AG04449 (cell line): ENCODE measurements at regions not wholly inside any gene's neighbourhood (a gene's known extent, or its start where the extent isn't known, plus 50 kb on each side); places are given as distances from the start of the nearest gene placed in this dataset.

Source experiments
- CTCF ChIA-PET: fragments of 350-600 bp; formaldehyde crosslinking; extraction: SDS; loops from one replicate; lab custom pipeline; 2021; ENCODE audit warnings: antibody characterized with exemption; lab: Yijun Ruan, JAX
- POLR2A ChIA-PET: fragments of 400-600, 350-600 bp; formaldehyde crosslinking; extraction: SDS; loops from one replicate; lab custom pipeline; 2020; ENCODE audit warnings: antibody characterized with exemption, inconsistent platforms; lab: Yijun Ruan, JAX
- DNase-seq: peaks from one replicate; pipeline ENCODE4 v3.0.0-alpha.2; 2010; ENCODE audit warnings: low read depth, low spot score
- H3K4me3 ChIP-seq: 2 replicates; pipeline ENCODE4 v1.5.1; 2011; ENCODE audit warnings: low read depth, mild to moderate bottlenecking, control low read depth, low read length
- TF ChIP-seq, protein P1 (sequence below): IDR thresholded peaks from one replicate; pipeline ENCODE4 v1.5.1; 2011; ENCODE audit warnings: mild to moderate bottlenecking, moderate library complexity, low read length, control low read depth, inconsistent platforms; ENCODE audit not compliant: insufficient read depth; ENCODE audit errors: missing control alignments

DNA sequence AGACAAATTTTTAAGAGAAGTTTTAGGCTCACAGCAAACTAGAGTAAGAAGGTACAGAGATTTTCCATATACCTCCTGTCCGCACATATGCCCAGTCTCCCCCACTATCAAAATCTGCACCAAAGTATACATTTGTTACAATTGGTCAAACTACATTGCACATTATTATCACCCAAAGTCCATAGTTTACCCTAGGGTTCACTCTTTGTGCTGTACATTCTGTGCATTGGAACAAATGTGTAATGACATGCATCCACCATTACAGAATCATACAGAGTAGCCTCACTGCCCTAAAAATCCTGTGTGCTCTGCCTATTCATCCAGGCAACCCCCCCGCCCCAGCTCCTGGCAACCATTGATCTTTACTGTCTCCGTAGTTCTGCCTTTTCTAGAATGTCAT is 61.7 kb upstream of the SPRED2 start:
- TF ChIP-seq, protein P1, sequence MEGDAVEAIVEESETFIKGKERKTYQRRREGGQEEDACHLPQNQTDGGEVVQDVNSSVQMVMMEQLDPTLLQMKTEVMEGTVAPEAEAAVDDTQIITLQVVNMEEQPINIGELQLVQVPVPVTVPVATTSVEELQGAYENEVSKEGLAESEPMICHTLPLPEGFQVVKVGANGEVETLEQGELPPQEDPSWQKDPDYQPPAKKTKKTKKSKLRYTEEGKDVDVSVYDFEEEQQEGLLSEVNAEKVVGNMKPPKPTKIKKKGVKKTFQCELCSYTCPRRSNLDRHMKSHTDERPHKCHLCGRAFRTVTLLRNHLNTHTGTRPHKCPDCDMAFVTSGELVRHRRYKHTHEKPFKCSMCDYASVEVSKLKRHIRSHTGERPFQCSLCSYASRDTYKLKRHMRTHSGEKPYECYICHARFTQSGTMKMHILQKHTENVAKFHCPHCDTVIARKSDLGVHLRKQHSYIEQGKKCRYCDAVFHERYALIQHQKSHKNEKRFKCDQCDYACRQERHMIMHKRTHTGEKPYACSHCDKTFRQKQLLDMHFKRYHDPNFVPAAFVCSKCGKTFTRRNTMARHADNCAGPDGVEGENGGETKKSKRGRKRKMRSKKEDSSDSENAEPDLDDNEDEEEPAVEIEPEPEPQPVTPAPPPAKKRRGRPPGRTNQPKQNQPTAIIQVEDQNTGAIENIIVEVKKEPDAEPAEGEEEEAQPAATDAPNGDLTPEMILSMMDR = no peak
- H3K4me3 ChIP-seq = no peak overlapping the region
- POLR2A ChIA-PET = no interaction called here

DNA sequence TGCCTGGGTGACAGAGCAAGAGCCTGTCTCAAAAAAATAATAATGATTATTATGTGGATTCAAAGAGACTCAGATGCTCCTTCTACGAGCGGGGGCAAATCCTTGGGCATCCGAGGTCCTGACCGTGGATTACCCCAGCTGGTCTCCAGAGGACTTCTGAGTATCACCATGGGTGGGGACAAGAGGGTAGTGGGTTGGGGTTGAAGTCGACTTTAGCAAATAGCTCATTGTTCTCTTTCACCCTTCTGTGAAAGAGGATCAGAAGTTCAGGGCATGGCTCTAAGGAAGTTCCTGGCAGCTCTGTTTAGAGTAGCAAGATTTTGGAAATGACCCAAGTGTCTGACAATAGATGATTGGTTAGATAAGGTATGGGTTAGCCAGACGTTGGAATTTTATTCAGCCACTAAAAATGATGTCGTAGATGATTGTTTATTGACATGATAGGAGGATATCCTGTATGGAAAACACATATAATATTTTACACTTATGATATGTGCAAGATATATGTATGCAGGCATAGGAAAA is 59.0 kb upstream of the SPRED2 start:
- no peak overlapping the region for H3K4me3 ChIP-seq
- POLR2A ChIA-PET = interaction anchor here (1.1 kb wide), 1 partner anchor 10 kb away, joined by 5 read pairs; no protein-coding TSS in a partner anchor
- CTCF ChIA-PET = no interaction called here
- no peak for DNase-seq
- TF ChIP-seq, protein P1 = no peak

More for the DNA sequence above, 61.7 kb upstream of the SPRED2 start:
- no peak for DNase-seq
- CTCF ChIA-PET = no interaction called here

DNA sequence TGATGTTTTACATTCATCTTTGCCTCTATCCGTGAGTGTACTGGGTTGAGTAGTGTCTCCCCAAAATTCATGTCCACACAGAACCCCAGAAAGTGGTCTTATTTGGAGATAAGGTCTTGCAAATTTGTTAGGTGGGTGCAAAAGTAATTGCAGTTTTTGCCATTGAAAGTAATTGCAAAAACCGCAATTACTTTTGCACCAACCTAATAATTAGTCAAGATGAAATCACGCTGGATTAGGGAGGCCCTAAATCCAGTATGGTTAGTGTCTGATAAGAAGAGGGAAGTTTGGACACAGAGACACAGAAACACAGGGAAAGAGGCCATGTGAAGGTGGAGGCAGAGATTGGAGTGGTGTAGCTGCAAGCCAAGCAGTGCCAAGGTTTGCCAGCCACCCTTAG is 57.8 kb upstream of the SPRED2 start:
- TF ChIP-seq, protein P1 = no peak
- POLR2A ChIA-PET = interaction anchor here (0.6 kb wide), 1 partner anchor 54 kb away, joined by 4 read pairs; no protein-coding TSS in a partner anchor
- CTCF ChIA-PET = no interaction called here
- no peak for DNase-seq
- no peak overlapping the region for H3K4me3 ChIP-seq

DNA sequence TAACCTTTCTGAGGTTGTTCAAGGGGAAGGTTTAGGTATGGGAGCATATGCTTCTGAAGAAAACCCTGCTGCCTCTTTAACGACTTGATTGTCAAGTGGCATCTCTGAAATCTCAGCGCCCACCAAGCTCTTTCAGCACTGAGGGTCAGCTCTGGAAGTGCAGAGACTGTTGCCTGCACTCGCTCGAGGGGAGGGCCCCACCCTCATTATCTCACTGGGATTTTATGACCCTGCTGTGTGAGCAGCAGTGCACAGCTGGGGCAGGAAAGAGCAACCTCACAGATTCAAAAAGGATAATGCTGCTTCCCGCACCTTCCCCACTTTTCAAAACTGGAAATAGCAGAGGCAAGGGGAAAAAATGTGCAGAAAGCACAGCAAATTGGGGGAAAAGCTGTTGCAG is 56.9 kb upstream of the SPRED2 start:
- TF ChIP-seq, protein P1 = no peak
- no peak overlapping the region for H3K4me3 ChIP-seq
- POLR2A ChIA-PET = no interaction called here
- CTCF ChIA-PET = no interaction called here
- no peak for DNase-seq

DNA sequence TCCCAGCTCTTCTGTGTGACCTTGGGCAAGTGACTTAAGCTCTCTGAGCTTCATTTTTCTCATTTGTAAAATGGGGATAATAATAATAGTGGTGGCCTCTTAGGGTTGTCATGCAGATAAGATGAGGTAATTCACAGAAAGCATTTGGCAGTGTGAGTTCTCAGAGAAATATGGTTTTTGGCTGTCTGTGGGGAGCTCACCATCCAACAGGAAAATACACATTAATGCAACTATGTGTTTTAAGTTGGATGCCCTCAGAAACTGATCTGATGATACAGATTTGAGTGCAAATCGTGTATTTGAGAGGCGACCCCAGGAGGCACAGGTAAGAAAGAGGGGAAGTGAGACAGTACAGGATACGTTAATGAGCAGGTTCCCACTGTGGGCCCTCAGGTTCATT is 56.1 kb upstream of the SPRED2 start:
- POLR2A ChIA-PET = no interaction called here
- CTCF ChIA-PET = no interaction called here
- TF ChIP-seq, protein P1 = no peak

DNA sequence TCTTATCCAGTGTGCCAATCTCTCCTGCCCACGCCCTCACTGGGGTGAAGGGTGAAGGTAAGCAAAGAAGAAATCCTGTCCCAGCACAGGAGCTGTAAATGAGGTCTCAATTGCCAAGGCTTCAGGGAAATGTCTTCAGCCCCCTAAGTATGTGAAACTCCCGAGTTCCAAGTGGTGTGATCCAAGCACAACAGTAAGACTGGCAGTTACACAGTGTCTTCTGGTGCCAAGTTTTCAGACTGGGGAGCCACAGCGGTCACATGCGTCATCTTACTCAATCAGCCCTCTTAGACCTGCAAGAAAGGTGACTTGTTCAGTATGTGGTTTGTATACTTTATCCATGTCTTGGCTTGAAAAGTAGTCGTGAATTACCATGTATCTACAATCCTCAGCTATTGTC is 55.0 kb upstream of the SPRED2 start:
- ChIA-PET POLR2A (no interaction called here), CTCF (no interaction called here)
- DNase-seq = no peak
- no peak overlapping the region for H3K4me3 ChIP-seq
- TF ChIP-seq, protein P1 = no peak

More for the DNA sequence above, 56.1 kb upstream of the SPRED2 start:
- DNase-seq = no peak
- no peak overlapping the region for H3K4me3 ChIP-seq
